Fibroblast of lung (primary cell): ENCODE measurements at regions not wholly inside any gene's neighbourhood (a gene's known extent, or its start where the extent isn't known, plus 50 kb on each side); places are given as distances from the start of the nearest gene placed in this dataset.

Experiments used
- DNase-seq, 2 donors: peaks; one replicate each; pipeline versions ENCODE4 v3.0.0 to v3.0.0-alpha.2; 2010; ENCODE audit warnings: low read depth in 2 of 2
- H2AFZ ChIP-seq: 2 replicates; pipeline ENCODE4 v1.5.1; 2012; ENCODE audit warnings: low read length, control low read depth, inconsistent platforms
- H3K27ac ChIP-seq: 2 replicates; pipeline ENCODE4 v1.5.1; 2011; ENCODE audit warnings: low read length, control low read depth; ENCODE audit not compliant: insufficient read depth
- H3K27me3 ChIP-seq: 2 replicates; pipeline ENCODE4 v1.5.1; 2011; ENCODE audit warnings: mild to moderate bottlenecking, low read length; ENCODE audit not compliant: control insufficient read depth, insufficient read depth
- H3K36me3 ChIP-seq: 2 replicates; pipeline ENCODE4 v1.5.1; 2011; ENCODE audit warnings: low read length; ENCODE audit not compliant: control insufficient read depth, insufficient read depth
- H3K4me1 ChIP-seq: 2 replicates; pipeline ENCODE4 v1.5.1; 2011; ENCODE audit warnings: low read length; ENCODE audit not compliant: control insufficient read depth, insufficient read depth; ENCODE audit errors: extremely low read depth
- H3K4me2 ChIP-seq: 2 replicates; pipeline ENCODE4 v1.5.1; 2011; ENCODE audit warnings: low read length, control low read depth; ENCODE audit not compliant: insufficient read depth; ENCODE audit errors: extremely low read depth
- H3K4me3 ChIP-seq, 4 experiments: fragments of 200-600 bp in 1 of 4; sonication (generic) in 1 of 4; replicated peaks in 1 of 4; 2 replicates each; pipeline ENCODE4 v1.5.1; 2011 to 2016; ENCODE audit warnings: low read length in 4 of 4, low read depth in 3 of 4, mild to moderate bottlenecking in 3 of 4, control low read depth in 2 of 4, inconsistent platforms in 1 of 4, mixed read lengths in 1 of 4; ENCODE audit not compliant: insufficient read depth in 1 of 4; ENCODE audit errors: control extremely low read depth in 1 of 4
- H3K79me2 ChIP-seq: 2 replicates; pipeline ENCODE4 v1.5.1; 2012; ENCODE audit warnings: mild to moderate bottlenecking, low read length, inconsistent platforms; ENCODE audit not compliant: control insufficient read depth, insufficient read depth
- H3K9ac ChIP-seq: 2 replicates; pipeline ENCODE4 v1.5.1; 2011; ENCODE audit warnings: mild to moderate bottlenecking, low read length, control low read depth; ENCODE audit not compliant: insufficient read depth
- H3K9me3 ChIP-seq: 2 replicates; pipeline ENCODE4 v1.5.1; 2012; ENCODE audit warnings: low read depth, low read length; ENCODE audit not compliant: control insufficient read depth, insufficient read depth
- H4K20me1 ChIP-seq: 2 replicates; pipeline ENCODE4 v1.5.1; 2011; ENCODE audit warnings: low read length; ENCODE audit not compliant: control insufficient read depth, insufficient read depth; ENCODE audit errors: extremely low read depth
- CTCF ChIP-seq, 2 donors: IDR thresholded peaks in 1 of 2; conservative IDR thresholded peaks in 1 of 2; 1 replicate in 1 of 2; 2 replicates in 1 of 2; pipeline ENCODE4 v1.5.1; 2011 to 2012; ENCODE audit warnings: low read length in 2 of 2, control low read depth in 1 of 2, inconsistent platforms in 1 of 2, low read depth in 1 of 2, mild to moderate bottlenecking in 1 of 2
- EZH2 ChIP-seq: IDR thresholded peaks from 2 replicates; pipeline ENCODE4 v1.5.1; 2012; ENCODE audit warnings: low read length, control low read depth, mild to moderate bottlenecking; ENCODE audit errors: missing control alignments

- Histone ChIP-seq H3K9me3 (no peaks in the 10 kb centered on the region), H3K4me2 (no peak overlapping the region), H3K4me3 (no peak overlapping the region)
Observed at GRCh38 chr21:23585419-23585818, 2021.9 kb downstream of the MRPL39 start.

DNA sequence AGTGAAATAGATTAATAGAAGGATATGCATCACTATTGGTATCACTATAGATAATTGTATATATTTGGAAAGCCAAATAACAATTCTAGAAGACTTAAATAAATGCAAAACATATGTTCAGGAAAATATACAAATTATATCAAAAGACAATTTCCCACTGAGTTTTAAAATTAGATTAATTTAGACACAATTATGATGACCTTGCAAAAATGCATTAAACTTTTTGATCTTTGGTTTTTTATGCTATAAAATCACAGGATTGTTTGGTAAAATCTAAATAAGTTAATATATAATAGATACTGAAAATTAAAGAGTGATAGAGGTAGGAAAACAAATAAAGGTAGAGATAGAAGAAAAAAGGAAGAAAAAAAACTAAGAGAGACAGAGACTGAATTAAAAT is 2027.7 kb downstream of the MRPL39 start:
- no peak for DNase-seq
- H3K9me3 ChIP-seq, result no peaks in the 10 kb centered on the region
- H4K20me1 ChIP-seq, result no peaks in the 10 kb centered on the region
- H3K4me3 ChIP-seq, result no peak overlapping the region
- no peaks in the 10 kb centered on the region for H3K27me3 ChIP-seq
- no peaks in the 10 kb centered on the region for H3K79me2 ChIP-seq
- no peak overlapping the region for H3K27ac ChIP-seq
- H2AFZ ChIP-seq, result no peak overlapping the region
- H3K4me1 ChIP-seq, result no peaks in the 10 kb centered on the region
- H3K9ac ChIP-seq, result no peak overlapping the region
- H3K36me3 ChIP-seq, result no peaks in the 10 kb centered on the region
- TF ChIP-seq EZH2, result no peak
- no peak for TF ChIP-seq CTCF (conservative IDR thresholded peaks at IDR 0.05 in 1 of 2, IDR thresholded peaks at IDR 0.05 in 1 of 2; ENCODE audit: low read depth in 1 of 2, low read length in 2 of 2)
- no peak overlapping the region for H3K4me2 ChIP-seq

More at GRCh38 chr21:23585419-23585818, 2021.9 kb downstream of the MRPL39 start:
- H3K79me2 ChIP-seq, result no peaks in the 10 kb centered on the region
- TF ChIP-seq EZH2 (no peak), CTCF (conservative IDR thresholded peaks at IDR 0.05 in 1 of 2, IDR thresholded peaks at IDR 0.05 in 1 of 2; ENCODE audit: low read depth in 1 of 2, low read length in 2 of 2) (no peak)
- no peaks in the 10 kb centered on the region for H3K4me1 ChIP-seq
- no peaks in the 10 kb centered on the region for H3K27me3 ChIP-seq
- H4K20me1 ChIP-seq, result no peaks in the 10 kb centered on the region
- H3K36me3 ChIP-seq, result no peaks in the 10 kb centered on the region
- no peak overlapping the region for H3K9ac ChIP-seq
- H2AFZ ChIP-seq, result no peak overlapping the region
- H3K27ac ChIP-seq, result no peak overlapping the region
- no peak for DNase-seq

GRCh38 chr21:23578027-23578426 is 2029.3 kb downstream of the MRPL39 start:
- Histone ChIP-seq H3K4me2 (no peak overlapping the region), H3K27ac (no peak overlapping the region), H3K27me3 (no peaks in the 10 kb centered on the region)

More at GRCh38 chr21:23578027-23578426, 2029.3 kb downstream of the MRPL39 start:
- H4K20me1 ChIP-seq, result no peaks in the 10 kb centered on the region
- DNase-seq, result no peak
- no peak for TF ChIP-seq CTCF (conservative IDR thresholded peaks at IDR 0.05 in 1 of 2, IDR thresholded peaks at IDR 0.05 in 1 of 2; ENCODE audit: low read depth in 1 of 2, low read length in 2 of 2)
- no peak for TF ChIP-seq EZH2
- H3K36me3 ChIP-seq, result no peaks in the 10 kb centered on the region
- H3K79me2 ChIP-seq, result no peaks in the 10 kb centered on the region
- H3K9ac ChIP-seq, result no peak overlapping the region
- H2AFZ ChIP-seq, result no peak overlapping the region
- H3K9me3 ChIP-seq, result no peaks in the 10 kb centered on the region
- H3K4me1 ChIP-seq, result no peaks in the 10 kb centered on the region
- H3K4me3 ChIP-seq, result no peak overlapping the region
